Upper lobe of left lung (tissue), 4 donors: ENCODE measurements at regions not wholly inside any gene's neighbourhood (a gene's known extent, or its start where the extent isn't known, plus 50 kb on each side); places are given as distances from the start of the nearest gene placed in this dataset.

Experiments
- EP300 ChIP-seq, 4 donors: sonication (generic); formaldehyde crosslinking; IDR thresholded peaks; one replicate each; pipeline ENCODE4 v1.5.1; 2017; ENCODE audit warnings: antibody characterized with exemption in 4 of 4, control low read depth in 2 of 4
- POLR2A ChIP-seq, 4 donors: fragments of 450-650 bp; IDR thresholded peaks; one replicate each; pipeline ENCODE4 v1.5.1; 2016 to 2017; ENCODE audit warnings: antibody characterized with exemption in 4 of 4, mild to moderate bottlenecking in 2 of 4
- TF ChIP-seq, protein P1 (sequence below), 6 experiments: fragments of 450-650 bp in 4 of 6; fragments of 200-600 bp in 2 of 6; sonication (generic) in 2 of 6; IDR thresholded peaks; one replicate each; pipeline ENCODE4 v1.5.1; 2016 to 2019; ENCODE audit warnings: antibody characterized with exemption in 6 of 6

DNA sequence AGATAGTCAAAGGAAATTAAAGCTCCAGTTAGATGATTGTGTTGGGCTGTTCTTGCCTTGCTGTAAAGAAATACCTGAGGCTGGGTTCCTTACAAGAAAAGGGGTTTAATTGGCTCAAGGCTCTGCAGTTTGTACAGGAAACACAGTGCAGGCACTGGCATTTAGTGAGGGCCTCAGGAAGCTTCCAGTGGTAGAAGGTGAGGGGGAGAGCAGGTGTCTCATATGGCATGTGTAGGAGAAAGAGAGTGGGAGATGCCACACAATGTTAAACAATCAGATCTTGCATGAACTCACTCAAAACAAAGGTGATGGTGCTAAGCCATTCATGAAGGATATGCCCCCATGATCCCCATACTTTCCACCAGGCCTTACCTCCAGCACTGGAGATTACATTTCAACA, 493.5 kb upstream of the IMPG1 start:
- TF ChIP-seq POLR2A (IDR thresholded peaks at IDR 0.05) = no peak
- TF ChIP-seq, protein P1, sequence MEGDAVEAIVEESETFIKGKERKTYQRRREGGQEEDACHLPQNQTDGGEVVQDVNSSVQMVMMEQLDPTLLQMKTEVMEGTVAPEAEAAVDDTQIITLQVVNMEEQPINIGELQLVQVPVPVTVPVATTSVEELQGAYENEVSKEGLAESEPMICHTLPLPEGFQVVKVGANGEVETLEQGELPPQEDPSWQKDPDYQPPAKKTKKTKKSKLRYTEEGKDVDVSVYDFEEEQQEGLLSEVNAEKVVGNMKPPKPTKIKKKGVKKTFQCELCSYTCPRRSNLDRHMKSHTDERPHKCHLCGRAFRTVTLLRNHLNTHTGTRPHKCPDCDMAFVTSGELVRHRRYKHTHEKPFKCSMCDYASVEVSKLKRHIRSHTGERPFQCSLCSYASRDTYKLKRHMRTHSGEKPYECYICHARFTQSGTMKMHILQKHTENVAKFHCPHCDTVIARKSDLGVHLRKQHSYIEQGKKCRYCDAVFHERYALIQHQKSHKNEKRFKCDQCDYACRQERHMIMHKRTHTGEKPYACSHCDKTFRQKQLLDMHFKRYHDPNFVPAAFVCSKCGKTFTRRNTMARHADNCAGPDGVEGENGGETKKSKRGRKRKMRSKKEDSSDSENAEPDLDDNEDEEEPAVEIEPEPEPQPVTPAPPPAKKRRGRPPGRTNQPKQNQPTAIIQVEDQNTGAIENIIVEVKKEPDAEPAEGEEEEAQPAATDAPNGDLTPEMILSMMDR (IDR thresholded peaks at IDR 0.05) = no peak
- TF ChIP-seq EP300 (IDR thresholded peaks at IDR 0.05) = no peak
